GM23248 (cell line): ENCODE measurements at regions not wholly inside any gene's neighbourhood (a gene's known extent, or its start where the extent isn't known, plus 50 kb on each side); places are given as distances from the start of the nearest gene placed in this dataset.

Experiments
- EZH2 ChIP-seq: fragments of 200-600 bp; sonication (generic); IDR thresholded peaks from 2 replicates; pipeline ENCODE4 v1.6.1; 2018; ENCODE audit warnings: antibody characterized with exemption, mild to moderate bottlenecking; ENCODE audit not compliant: insufficient read depth, poor library complexity, severe bottlenecking
- EZH2phosphoT487 ChIP-seq: fragments of 200-600 bp; sonication (generic); IDR thresholded peaks from 2 replicates; pipeline ENCODE4 v1.6.1; 2018; ENCODE audit warnings: antibody characterized with exemption, moderate library complexity, mild to moderate bottlenecking, low read depth; ENCODE audit not compliant: insufficient read depth

DNA sequence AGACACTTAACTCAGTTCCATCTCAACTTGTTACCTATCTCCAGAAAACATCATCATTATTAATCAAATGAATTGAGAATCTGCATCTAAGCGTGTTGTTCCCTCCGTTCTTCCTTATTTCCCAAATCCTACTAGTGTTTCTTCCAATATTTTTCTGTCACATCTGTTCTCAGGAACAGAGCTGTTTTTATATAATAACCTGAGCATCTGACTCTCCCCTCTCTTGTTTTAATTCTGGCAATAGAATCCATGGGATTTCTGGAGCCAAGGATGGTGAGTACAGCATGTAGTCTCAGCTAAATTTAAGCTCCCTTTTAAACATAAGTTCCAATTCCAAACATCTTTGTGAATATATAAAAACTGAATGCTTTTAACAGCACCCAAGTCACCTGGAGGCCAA lies 558.3 kb downstream of the DTWD2 start:
- TF ChIP-seq EZH2 (no peak), EZH2phosphoT487 (no peak)
